Stimulated activated CD4-positive, alpha-beta T cell treated with anti-CD3 and anti-CD28 coated beads, Interleukin-2, amount 100 ng/mL, for 24 hours (primary cell): ENCODE measurements at regions not wholly inside any gene's neighbourhood (a gene's known extent, or its start where the extent isn't known, plus 50 kb on each side); places are given as distances from the start of the nearest gene placed in this dataset.

Source experiments
- DNase-seq, 2 donors: peaks; one replicate each; pipeline ENCODE4 v3.0.0-alpha.2; 2020

DNA sequence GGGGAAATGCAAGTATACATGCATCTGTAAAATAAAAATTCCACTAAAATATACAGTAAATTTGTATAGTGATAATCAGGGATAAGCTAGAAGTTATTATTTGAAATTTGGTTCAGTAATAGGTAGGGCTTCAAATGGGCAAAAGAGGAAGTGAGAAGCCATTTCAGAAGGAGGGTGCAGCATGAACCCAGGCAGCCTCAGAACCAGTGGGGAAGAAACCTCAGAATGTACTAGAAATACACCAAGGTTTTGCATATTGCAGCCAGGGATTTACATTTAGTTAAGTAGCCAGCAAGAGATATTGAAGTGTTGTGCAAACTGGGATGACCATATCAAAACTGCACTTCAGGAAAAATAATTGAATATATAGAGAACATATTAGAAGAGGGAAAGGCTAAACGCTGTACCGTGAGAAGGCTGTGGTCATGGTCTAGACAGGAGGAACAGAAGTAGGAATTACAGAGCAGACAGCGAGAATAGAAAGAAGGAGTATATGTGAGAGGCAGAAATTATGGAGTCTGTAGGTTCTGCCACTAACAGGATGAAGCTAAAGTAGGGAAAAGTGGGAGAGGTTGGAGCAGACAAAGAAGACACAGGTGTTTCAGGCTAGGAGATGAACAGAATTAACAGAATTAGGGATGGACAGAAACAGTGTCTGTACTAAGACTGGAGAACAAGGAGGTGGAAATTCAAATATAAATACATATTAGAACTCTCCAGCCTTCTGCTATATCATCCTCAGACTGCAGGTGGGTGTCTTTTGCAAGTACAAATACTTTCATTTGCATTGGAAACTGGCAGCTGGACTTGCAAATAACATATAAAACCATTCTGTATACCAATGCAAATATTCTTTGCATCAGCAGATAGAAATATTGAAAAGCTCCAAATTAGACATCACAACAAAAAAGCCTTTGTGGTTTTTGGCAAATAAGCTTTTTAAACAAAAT is 335.6 kb downstream of the ZNF608 start:
- DNase-seq = no peak

- DNase-seq = no peak
These were observed 337.5 kb downstream of the ZNF608 start for GRCh38 chr5:124408738-124409453.

DNA sequence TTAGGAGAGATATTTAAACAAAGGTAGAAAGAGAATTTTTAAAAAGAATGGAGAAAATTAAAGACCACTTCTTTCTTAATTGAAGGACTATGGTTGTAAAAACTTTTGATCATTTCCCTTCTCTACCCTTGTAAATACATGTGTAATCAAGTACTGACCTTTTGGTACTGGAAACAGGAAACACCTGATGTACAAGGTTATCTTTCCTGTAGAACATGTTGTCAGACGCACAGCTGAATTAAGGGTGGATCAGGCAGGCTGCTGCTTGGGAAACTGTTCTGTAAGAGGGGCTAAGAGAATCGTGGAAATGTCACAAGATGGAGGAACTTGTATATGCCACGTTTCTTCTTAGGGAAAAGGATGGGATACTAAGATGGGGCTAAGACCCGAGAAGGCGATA is 341.6 kb downstream of the ZNF608 start:
- no peak for DNase-seq

- DNase-seq = no peak
These were observed 343.2 kb downstream of the ZNF608 start for GRCh38 chr5:124403281-124403680.

DNA sequence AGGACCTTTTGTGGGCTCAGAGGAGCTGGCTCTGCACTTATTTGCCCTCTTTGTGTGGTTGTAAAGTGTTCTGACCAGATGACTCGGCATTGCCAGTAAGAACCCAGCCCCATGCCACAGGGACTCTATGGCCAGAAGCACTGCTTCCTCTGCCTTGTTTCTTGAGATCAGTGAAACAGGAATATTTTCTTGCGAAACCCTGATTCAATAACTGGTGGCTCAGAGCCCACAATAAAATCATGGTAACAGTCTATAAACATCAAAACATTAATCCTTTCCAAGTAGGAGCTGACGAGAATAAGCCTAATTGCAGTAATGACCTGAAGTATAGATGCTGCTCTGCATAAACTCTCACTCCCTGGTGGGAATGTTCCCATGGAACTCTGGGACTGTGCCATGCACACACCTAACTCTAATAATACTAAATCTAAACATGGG is 344.3 kb downstream of the ZNF608 start:
- no peak for DNase-seq

- DNase-seq = no peak
These were observed 344.8 kb downstream of the ZNF608 start for GRCh38 chr5:124401476-124402143.

DNA sequence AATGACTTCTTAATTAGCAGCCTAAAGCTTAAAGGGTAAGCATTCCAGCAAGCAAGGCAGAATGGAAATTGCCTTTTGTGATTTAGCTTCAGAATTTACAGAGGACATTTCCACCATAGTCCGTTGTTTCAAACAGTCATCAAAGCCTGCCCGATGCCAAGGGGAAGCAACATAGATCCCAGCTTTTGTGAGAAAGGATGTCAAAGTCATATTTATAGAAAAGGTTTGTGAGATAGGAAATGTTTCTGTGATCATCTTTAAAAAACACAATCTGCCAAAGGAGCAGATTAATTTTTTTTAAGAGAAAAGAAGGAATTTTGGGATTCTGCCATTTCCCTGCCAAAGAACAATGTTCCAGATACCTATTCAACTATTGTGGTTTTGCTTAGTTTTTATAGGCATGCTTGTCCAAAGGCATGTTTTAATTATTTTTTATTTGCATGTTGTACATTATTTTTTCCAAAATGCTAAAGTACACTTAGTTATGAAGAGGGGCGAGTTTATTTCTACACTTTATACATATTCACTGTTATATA is 346.9 kb downstream of the ZNF608 start:
- DNase-seq = no peak

DNA sequence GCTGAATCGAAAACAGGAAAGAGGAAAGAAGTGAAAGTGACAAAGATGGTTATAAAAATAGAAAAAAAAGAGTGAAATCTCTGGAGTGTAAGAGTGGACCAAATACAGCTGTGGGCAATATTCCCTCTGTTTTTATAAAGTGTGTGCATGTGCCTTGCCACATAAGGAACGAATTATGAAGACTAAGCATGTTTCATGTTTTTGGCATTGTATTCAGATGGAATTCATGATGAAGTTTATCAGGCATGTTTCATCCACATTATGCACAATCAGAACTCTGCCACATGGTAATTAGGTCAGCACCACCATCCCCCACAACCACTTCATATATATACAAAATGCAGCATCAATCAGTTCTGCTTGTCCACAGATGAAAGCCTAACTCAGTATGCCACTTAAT is 348.0 kb downstream of the ZNF608 start:
- no peak for DNase-seq

GRCh38 chr5:124397317-124397716 is 349.1 kb downstream of the ZNF608 start:
- no peak for DNase-seq

DNA sequence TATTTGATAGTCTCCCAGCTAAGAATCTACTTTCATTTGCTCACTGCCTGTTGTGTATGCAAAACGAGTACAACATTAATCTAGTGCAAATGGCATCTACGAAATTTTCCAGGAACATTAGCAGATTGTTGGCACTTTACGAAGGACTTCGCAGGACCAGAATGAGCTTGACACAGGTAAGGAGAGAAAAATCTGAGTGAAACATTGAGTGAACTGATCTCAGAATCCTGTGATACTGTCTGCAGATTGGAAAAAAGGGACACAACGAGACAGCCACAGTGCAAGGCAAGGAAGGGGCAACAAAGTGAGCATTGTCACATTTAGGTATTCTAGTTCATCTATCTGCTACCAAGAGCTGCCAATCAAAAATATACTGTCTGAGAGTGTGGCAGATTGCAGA is 350.5 kb downstream of the ZNF608 start:
- no peak for DNase-seq

GRCh38 chr5:124395287-124395686 is 351.2 kb downstream of the ZNF608 start:
- no peak for DNase-seq

GRCh38 chr5:124394700-124395245 is 351.7 kb downstream of the ZNF608 start:
- DNase-seq = no peak

GRCh38 chr5:124393584-124394379 is 352.7 kb downstream of the ZNF608 start:
- DNase-seq = no peak

GRCh38 chr5:124383693-124384092 is 362.7 kb downstream of the ZNF608 start:
- no peak for DNase-seq

GRCh38 chr5:124377386-124377785 is 369.1 kb downstream of the ZNF608 start:
- DNase-seq = no peak

GRCh38 chr5:124373883-124374282 is 372.6 kb downstream of the ZNF608 start:
- no peak for DNase-seq

- no peak for DNase-seq
These were observed 374.0 kb downstream of the ZNF608 start for GRCh38 chr5:124372457-124372856.

GRCh38 chr5:124371111-124371706 is 375.2 kb downstream of the ZNF608 start:
- no peak for DNase-seq

DNA sequence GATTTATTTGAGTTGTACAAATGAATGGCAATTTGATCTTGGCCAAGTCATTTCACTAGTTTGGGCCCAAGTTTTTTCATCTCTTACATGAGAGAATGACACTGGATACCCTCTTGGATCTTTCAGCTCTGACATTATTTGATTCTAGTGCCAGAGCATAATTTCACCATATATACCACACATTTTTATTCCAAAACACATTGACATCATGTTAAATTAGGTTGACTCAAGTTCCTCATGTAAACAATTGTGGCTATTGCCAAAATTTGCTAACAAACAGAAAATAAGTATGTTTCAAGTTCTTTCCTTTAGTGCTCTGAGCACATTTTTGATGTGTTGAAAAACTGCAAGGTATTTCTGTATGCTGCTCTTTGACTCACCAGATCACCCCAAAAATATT is 375.8 kb downstream of the ZNF608 start:
- no peak for DNase-seq

DNA sequence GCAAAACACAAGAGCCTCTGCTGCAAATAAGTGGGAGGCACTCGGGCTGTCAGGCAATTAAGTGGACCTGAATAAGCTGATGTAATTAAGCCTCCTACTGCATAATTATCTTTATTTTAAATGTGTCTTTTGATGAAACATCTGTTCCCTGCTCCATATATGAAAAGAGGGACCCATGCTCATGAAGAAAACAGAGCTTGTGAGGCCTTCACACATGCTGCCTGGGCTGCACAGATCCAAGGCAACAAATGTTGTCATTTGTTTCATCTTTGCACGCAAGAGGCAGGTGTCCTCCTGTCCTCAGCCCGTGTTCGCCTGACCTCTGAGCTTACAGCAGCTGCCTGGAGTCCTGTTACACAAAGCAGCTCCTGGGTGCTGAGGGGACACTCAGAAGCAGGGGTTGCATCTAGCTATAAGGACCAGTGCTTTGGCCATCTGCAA is 381.1 kb downstream of the ZNF608 start:
- DNase-seq = no peak

- DNase-seq = no peak
These were observed 390.5 kb downstream of the ZNF608 start for GRCh38 chr5:124355928-124356327.

DNA sequence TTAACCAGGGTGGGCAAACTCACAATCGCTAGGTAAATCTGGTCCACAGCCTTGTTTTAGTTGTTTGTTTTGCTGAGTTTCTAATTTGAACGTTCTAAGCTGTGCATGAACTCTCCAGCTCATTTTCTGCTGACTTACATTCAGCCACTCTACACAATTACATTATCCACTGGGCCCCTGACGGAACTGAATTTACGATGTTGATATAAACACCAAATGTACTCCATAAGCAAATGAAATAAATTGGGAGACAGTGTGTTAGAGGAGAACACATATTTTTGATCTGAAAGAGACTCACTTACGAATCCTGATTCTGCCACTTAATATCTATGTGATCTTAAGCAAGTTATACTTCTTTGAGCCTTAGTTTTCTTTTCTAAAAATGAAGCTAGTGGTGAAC is 393.4 kb downstream of the ZNF608 start:
- no peak for DNase-seq
